Right atrium auricular region (tissue), 2 donors: ENCODE measurements at regions not wholly inside any gene's neighbourhood (a gene's known extent, or its start where the extent isn't known, plus 50 kb on each side); places are given as distances from the start of the nearest gene placed in this dataset.

ENCODE experiments used
- DNase-seq: peaks from one replicate; pipeline ENCODE4 v3.0.0-alpha.2; 2019; ENCODE audit warnings: low spot score
- H3K27ac ChIP-seq, 2 donors: fragments of 200-600 bp; sonication (generic); 1 replicate in 1 of 2; 2 replicates in 1 of 2; pipeline ENCODE4 v1.5.1; 2016 to 2019
- H3K27me3 ChIP-seq, 2 donors: fragments of 200-600 bp; sonication (generic); one replicate each; pipeline versions ENCODE4 v1.5.1 to v1.6.0; 2017 to 2019
- H3K36me3 ChIP-seq: fragments of 200-600 bp; sonication (generic); one replicate; pipeline ENCODE4 v1.5.1; 2016
- H3K4me1 ChIP-seq, 2 donors: fragments of 200-600 bp; sonication (generic); one replicate each; pipeline versions ENCODE4 v1.5.1 to v1.6.0; 2017 to 2019
- H3K4me3 ChIP-seq, 2 donors: fragments of 200-600 bp; sonication (generic); 1 replicate in 1 of 2; 2 replicates in 1 of 2; pipeline ENCODE4 v1.5.1; 2017 to 2019; ENCODE audit warnings: mild to moderate bottlenecking in 1 of 2, moderate library complexity in 1 of 2
- H3K9me3 ChIP-seq, 2 donors: fragments of 200-600 bp; sonication (generic); one replicate each; pipeline ENCODE4 v1.5.1; 2019
- TF ChIP-seq, protein P1 (sequence below), 2 donors: fragments of 200-600 bp; sonication (generic); IDR thresholded peaks; one replicate each; pipeline ENCODE4 v1.5.1; 2019; ENCODE audit warnings: antibody characterized with exemption in 2 of 2

DNA sequence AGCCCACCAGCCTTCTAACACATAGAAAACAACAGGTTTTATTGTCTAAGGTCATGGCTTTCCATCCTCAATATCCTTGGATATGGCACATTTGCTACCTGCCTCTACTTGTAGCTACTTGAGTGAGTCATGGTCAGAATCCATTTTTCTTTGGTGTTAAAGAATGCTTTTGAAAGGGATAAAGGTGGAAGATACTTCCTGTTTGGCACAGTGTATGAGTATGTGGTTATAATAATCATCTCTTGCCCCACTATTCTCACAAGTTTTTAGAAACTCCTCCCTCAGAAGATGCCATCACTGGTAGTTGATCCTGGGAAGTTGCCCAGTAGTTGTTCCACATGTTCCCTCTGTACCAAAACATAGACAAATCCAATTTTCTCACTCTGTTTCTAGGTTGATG lies 508.6 kb upstream of the IL12A start:
- TF ChIP-seq, protein P1, sequence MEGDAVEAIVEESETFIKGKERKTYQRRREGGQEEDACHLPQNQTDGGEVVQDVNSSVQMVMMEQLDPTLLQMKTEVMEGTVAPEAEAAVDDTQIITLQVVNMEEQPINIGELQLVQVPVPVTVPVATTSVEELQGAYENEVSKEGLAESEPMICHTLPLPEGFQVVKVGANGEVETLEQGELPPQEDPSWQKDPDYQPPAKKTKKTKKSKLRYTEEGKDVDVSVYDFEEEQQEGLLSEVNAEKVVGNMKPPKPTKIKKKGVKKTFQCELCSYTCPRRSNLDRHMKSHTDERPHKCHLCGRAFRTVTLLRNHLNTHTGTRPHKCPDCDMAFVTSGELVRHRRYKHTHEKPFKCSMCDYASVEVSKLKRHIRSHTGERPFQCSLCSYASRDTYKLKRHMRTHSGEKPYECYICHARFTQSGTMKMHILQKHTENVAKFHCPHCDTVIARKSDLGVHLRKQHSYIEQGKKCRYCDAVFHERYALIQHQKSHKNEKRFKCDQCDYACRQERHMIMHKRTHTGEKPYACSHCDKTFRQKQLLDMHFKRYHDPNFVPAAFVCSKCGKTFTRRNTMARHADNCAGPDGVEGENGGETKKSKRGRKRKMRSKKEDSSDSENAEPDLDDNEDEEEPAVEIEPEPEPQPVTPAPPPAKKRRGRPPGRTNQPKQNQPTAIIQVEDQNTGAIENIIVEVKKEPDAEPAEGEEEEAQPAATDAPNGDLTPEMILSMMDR (IDR thresholded peaks at IDR 0.05), result no peak
- no peaks in the 10 kb centered on the region for H3K36me3 ChIP-seq
- no peak for DNase-seq
- H3K9me3 ChIP-seq, result peaks cover 0 to 8% of the 10 kb centered on the region in 2 donors
- H3K4me1 ChIP-seq, result no peaks in the 10 kb centered on the region
- H3K27ac ChIP-seq, result no peak overlapping the region
- no peak overlapping the region for H3K4me3 ChIP-seq
- H3K27me3 ChIP-seq, result no peaks in the 10 kb centered on the region

DNA sequence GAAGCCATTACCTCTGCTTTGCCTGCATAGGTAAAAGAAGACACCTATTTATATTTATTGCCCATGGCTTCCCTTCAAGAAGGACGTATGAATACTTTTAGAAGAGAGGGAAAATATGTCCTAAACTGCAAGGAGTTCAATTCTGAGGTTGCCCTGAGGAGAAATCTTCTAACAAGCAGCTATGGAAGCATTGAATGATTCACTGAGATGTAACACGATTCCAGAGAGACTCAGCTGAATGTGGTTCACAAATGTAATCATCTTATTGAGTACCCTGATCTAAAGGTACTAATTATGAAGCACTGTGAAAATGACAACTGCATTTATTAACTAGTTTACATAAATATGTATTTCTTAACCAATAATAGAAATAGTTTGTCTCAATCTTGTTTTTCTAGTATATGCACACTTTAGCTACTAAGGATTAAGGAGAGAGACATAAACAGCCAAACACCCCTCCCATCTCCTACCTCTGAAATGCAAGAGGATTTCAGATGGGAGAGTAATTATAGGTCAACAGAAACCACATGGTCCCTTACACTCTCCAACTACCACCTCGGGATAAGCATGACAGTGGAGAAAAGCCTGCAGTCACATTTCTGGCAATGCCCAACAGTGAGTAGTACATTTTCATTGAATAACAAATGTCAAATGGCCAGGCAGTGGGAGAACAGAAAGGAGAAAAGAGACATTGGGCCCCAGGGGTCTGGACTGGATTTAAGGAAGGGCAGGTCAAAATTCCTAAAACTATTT lies 506.2 kb upstream of the IL12A start:
- no peaks in the 10 kb centered on the region for H3K27me3 ChIP-seq
- no peak overlapping the region for H3K4me3 ChIP-seq
- DNase-seq, result no peak
- no peaks in the 10 kb centered on the region for H3K4me1 ChIP-seq
- H3K27ac ChIP-seq, result no peak overlapping the region
- H3K36me3 ChIP-seq, result no peaks in the 10 kb centered on the region
- TF ChIP-seq, protein P1 (IDR thresholded peaks at IDR 0.05), result no peak
- peaks cover 0 to 16% of the 10 kb centered on the region in 2 donors for H3K9me3 ChIP-seq

DNA sequence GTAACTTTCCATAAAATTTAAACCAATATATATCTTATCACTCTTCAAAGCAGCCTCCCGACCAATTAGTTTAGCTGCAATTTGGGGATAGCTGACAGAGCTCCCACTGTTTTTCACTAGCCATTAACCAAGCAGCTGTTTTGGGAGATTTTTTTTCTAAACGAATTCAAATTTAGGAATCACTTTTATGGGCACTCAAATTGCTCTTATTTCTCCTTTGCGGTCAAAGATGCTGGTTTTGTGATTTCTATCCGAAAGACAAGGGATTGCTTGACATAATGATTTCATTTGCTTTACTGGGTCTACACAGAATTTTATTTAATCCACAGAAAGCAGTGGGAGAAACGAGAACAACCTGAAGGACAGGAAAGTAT lies 505.7 kb upstream of the IL12A start:
- Histone ChIP-seq H3K27ac (no peak overlapping the region), H3K27me3 (no peaks in the 10 kb centered on the region), H3K9me3 (peaks cover 0 to 15% of the 10 kb centered on the region in 2 donors), H3K4me3 (no peak overlapping the region), H3K4me1 (no peaks in the 10 kb centered on the region), H3K36me3 (no peaks in the 10 kb centered on the region)
- no peak for DNase-seq
- TF ChIP-seq, protein P1 (IDR thresholded peaks at IDR 0.05), result no peak

DNA sequence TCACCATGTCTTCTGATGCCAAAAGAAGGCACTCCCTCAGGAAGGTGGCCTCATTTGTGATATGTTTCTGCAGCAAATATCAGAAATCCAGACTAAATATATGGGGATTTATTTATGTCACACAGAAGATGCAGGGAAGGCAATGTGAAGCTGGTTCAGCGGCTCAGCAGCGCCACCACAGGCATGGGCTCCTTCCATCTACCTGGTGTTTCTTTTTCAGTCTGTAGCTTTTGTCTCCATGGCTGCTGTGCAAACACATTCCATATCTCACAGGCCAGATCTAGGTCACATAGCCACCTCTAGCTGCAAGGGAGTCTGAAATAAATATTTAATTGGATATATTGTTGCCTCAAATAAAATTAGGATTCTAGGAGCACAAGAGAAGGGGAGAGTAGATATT lies 502.1 kb upstream of the IL12A start:
- no peak overlapping the region for H3K4me3 ChIP-seq
- no peak for DNase-seq
- no peak overlapping the region for H3K27ac ChIP-seq
- TF ChIP-seq, protein P1 (IDR thresholded peaks at IDR 0.05), result no peak
- no peaks in the 10 kb centered on the region for H3K4me1 ChIP-seq
- peaks cover 0 to 8% of the 10 kb centered on the region in 2 donors for H3K9me3 ChIP-seq
- no peaks in the 10 kb centered on the region for H3K27me3 ChIP-seq
- H3K36me3 ChIP-seq, result no peaks in the 10 kb centered on the region

DNA sequence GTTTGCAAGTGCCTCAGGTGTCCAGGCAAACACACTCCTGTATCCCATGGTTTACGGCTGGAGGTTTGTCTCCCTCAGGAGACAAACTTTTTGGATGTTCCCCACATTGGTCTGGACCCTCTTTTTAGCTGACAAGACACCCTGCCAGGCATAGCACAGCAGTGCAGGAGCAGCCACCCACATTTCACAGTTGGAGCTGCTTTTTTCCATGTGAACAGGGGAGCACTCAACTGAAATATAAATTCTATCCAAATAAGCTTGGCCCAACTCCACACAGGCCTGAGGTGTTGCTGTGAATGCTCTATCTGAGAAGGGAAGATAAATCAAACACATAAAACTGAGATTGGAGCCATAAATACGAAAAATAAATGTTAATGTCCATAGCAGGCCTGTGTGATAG lies 501.3 kb upstream of the IL12A start:
- no peaks in the 10 kb centered on the region for H3K27me3 ChIP-seq
- TF ChIP-seq, protein P1 (IDR thresholded peaks at IDR 0.05), result no peak
- peaks cover 0 to 8% of the 10 kb centered on the region in 2 donors for H3K9me3 ChIP-seq
- H3K4me3 ChIP-seq, result no peak overlapping the region
- H3K27ac ChIP-seq, result no peak overlapping the region
- no peaks in the 10 kb centered on the region for H3K36me3 ChIP-seq
- H3K4me1 ChIP-seq, result no peaks in the 10 kb centered on the region
- no peak for DNase-seq

DNA sequence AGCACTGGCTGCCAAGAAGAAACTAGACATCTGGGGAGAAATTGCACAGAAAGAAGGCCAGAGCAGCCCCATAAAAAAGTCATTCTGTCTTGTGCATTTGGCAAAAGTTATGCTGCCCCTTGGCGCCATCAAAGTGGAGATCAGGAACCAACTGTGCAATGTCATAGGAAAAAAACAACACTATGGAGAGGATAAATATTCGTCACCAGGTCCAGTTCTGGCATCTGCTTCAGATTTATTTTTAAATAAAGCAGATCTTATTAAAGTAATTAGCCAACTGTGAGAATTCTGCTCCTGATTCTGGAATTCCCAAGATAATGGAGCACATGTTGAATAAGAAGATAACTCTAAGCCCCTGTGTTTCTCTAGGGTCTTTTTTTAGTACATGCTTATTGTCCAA lies 500.0 kb upstream of the IL12A start:
- TF ChIP-seq, protein P1 (IDR thresholded peaks at IDR 0.05), result no peak
- DNase-seq, result no peak

More for the DNA sequence above, 500.0 kb upstream of the IL12A start:
- Histone ChIP-seq H3K4me3 (no peak overlapping the region), H3K9me3 (peaks cover 0 to 8% of the 10 kb centered on the region in 2 donors), H3K36me3 (no peaks in the 10 kb centered on the region), H3K4me1 (no peaks in the 10 kb centered on the region), H3K27ac (no peak overlapping the region), H3K27me3 (no peaks in the 10 kb centered on the region)
